ENCODE measurements at regions not wholly inside any gene's neighbourhood (a gene's known extent, or its start where the extent isn't known, plus 50 kb on each side); places are given as distances from the start of the nearest gene placed in this dataset.
"Not testable (repeated sequence)": the region's sequence is repeated elsewhere in the genome, so short reads cannot be mapped to it uniquely, and the experiment has no call there.

DNA sequence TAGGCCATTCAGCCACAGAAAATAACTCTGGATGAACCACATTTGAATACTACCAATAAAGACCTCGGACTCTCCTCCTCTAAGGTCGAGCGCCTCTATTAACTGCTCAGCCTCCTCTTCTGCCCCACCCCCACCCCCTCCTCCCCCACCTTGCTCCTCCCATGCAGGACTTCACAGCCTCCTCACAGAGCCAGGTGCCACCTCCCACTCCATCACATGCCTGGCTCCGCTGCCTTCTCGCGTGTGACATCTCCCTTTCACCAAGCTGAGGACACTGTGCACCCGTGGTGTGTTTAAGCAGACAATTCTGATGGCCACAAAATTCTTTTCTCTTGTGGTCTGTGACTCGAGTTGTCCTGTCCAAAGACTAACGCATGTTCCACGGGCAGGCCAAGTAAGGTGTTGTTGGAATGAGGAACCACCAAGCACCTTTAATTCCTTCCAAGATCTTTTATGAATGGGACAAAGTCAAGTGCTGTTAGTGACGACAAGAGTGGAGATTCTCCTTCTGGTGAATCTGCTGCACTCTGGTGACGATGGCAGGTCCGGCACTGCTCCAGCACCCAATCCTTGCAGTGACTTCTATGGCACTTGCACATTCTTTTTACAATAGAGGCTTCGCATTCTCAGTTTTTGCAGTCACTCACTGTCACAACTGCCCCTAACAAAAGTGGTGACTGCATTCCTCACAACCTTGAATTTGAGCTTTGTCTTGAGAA, 113.1 kb downstream of the GTF2IRD2B start:
- TF ChIP-seq, protein P1, sequence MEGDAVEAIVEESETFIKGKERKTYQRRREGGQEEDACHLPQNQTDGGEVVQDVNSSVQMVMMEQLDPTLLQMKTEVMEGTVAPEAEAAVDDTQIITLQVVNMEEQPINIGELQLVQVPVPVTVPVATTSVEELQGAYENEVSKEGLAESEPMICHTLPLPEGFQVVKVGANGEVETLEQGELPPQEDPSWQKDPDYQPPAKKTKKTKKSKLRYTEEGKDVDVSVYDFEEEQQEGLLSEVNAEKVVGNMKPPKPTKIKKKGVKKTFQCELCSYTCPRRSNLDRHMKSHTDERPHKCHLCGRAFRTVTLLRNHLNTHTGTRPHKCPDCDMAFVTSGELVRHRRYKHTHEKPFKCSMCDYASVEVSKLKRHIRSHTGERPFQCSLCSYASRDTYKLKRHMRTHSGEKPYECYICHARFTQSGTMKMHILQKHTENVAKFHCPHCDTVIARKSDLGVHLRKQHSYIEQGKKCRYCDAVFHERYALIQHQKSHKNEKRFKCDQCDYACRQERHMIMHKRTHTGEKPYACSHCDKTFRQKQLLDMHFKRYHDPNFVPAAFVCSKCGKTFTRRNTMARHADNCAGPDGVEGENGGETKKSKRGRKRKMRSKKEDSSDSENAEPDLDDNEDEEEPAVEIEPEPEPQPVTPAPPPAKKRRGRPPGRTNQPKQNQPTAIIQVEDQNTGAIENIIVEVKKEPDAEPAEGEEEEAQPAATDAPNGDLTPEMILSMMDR (IDR thresholded peaks at IDR 0.05) = not testable (repeated sequence)
- not testable (repeated sequence) for TF ChIP-seq POLR2A (IDR thresholded peaks at IDR 0.05)
